ENCODE measurements at regions not wholly inside any gene's neighbourhood (a gene's known extent, or its start where the extent isn't known, plus 50 kb on each side); places are given as distances from the start of the nearest gene placed in this dataset.
A peak's percentile ranks its signal among the peaks of the same experiment; 100 is the strongest.

- H3K9me3 ChIP-seq (replicated peaks in 1 of 3) = no peaks in the 10 kb centered on the region
Measured at GRCh38 chr3:117754841-117755240, 1045.3 kb downstream of the TUSC7 start.

GRCh38 chr3:117756563-117756962, 1047.0 kb downstream of the TUSC7 start:
- H3K27me3 ChIP-seq = no peaks in the 10 kb centered on the region
- 51 to 79% (median 59%) methylated on average over 3 of the region's 3 CpGs for WGBS, 4 donors
- H3K4me1 ChIP-seq (replicated peaks in 1 of 2) = peaks cover 0 to 7% of the 10 kb centered on the region in 2 donors
- intact Hi-C loops (cut with DNase I) = no loop called here
- H3K9me3 ChIP-seq (replicated peaks in 1 of 3) = no peaks in the 10 kb centered on the region
- peak in 2 of 7 donors; percentile 13 to 67 for DNase-seq
- TF ChIP-seq POLR2A (IDR thresholded peaks at IDR 0.05) = no peak
- H3K36me3 ChIP-seq (replicated peaks in 1 of 2) = no peaks in the 10 kb centered on the region
- H3K27ac ChIP-seq = no peak overlapping the region
- no peak overlapping the region for H3K4me3 ChIP-seq

More at GRCh38 chr3:117754841-117755240, 1045.3 kb downstream of the TUSC7 start:
- Histone ChIP-seq H3K4me3 (no peak overlapping the region), H3K4me1 (replicated peaks in 1 of 2) (peaks cover 0 to 7% of the 10 kb centered on the region in 2 donors), H3K36me3 (replicated peaks in 1 of 2) (no peaks in the 10 kb centered on the region), H3K27ac (no peak overlapping the region), H3K27me3 (no peaks in the 10 kb centered on the region)
- TF ChIP-seq CTCF (IDR thresholded peaks at IDR 0.05) (no peak), POLR2A (IDR thresholded peaks at IDR 0.05) (no peak)
- DNase-seq = no peak
- WGBS, 4 donors = 65 to 95% (median 72%) methylated on average over 2 of the region's 2 CpGs
- intact Hi-C loops (cut with DNase I) = no loop called here

GRCh38 chr3:117761703-117762620, 1052.4 kb downstream of the TUSC7 start:
- Histone ChIP-seq H3K4me3 (no peak overlapping the region), H3K36me3 (replicated peaks in 1 of 2) (no peaks in the 10 kb centered on the region), H3K9me3 (replicated peaks in 1 of 3) (no peaks in the 10 kb centered on the region), H3K27me3 (no peaks in the 10 kb centered on the region), H3K27ac (no peak overlapping the region), H3K4me1 (replicated peaks in 1 of 2) (no peaks in the 10 kb centered on the region)
- TF ChIP-seq POLR2A (IDR thresholded peaks at IDR 0.05) (no peak), CTCF (IDR thresholded peaks at IDR 0.05) (no peak)
- intact Hi-C loops (cut with DNase I) = no loop called here
- DNase-seq = no peak
- WGBS, 4 donors = 54 to 70% (median 66%) methylated on average over 4 of the region's 4 CpGs

GRCh38 chr3:117762621-117763037, 1053.0 kb downstream of the TUSC7 start:
- intact Hi-C loops (cut with DNase I) = no loop called here
- 43 to 62% (median 48%) methylated on average over 3 of the region's 3 CpGs for WGBS, 4 donors

More at GRCh38 chr3:117762621-117763037, 1053.0 kb downstream of the TUSC7 start:
- H3K36me3 ChIP-seq (replicated peaks in 1 of 2) = no peaks in the 10 kb centered on the region
- H3K4me1 ChIP-seq (replicated peaks in 1 of 2) = no peaks in the 10 kb centered on the region
- no peak overlapping the region for H3K4me3 ChIP-seq
- DNase-seq = no peak
- H3K9me3 ChIP-seq (replicated peaks in 1 of 3) = no peaks in the 10 kb centered on the region
- no peaks in the 10 kb centered on the region for H3K27me3 ChIP-seq
- no peak for TF ChIP-seq POLR2A (IDR thresholded peaks at IDR 0.05)
- TF ChIP-seq CTCF (IDR thresholded peaks at IDR 0.05) = no peak
- H3K27ac ChIP-seq = no peak overlapping the region

Data from adrenal gland (tissue), 9 donors.